ENCODE measurements at regions not wholly inside any gene's neighbourhood (a gene's known extent, or its start where the extent isn't known, plus 50 kb on each side); places are given as distances from the start of the nearest gene placed in this dataset.

DNA sequence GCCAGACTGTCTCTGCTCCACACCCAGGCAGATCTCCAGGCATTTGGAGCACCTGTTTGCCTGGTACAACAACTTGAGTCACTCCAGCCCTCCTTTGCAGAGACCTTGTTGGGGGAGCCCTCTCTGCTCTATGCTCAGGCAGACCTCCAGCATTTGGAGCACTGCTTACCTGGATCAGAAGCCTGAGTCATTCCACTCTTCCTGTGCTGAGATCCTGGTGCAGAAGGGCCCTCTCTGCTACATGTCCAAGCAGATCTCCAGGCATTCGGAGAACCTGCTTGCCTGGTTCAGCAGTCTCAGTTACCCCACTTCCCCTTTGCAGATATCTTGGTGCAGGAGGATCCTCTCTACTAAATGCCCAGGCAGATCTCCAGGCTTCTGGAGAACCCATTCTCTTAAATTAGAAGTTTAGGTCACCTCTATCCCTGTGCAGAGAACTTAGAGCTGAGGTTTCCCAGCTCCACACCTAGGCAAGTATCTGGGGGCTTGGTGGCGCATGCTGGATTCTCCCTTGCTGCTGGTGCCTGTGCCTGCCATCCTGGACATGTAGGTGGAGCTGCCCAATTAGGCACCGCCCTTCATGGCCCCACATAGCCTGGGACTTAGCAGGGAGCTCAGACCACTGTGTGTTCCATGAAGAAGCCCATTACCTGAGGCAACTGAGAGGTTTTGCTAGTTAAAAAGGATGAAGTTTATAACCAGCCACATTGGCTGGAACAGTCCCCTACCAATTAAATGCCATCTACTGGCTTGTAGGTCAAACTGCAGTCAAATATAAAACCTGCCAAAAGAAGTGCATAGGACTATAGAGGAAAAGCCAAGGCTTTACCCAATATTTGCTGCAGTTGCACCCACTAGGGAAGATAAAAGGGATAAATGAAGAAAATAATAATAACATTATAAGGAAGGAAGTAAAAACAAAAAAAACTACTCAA, 97.6 kb upstream of the SLITRK6 start:
- no peak for DNase-seq (ENCODE audit: low spot score)

DNA sequence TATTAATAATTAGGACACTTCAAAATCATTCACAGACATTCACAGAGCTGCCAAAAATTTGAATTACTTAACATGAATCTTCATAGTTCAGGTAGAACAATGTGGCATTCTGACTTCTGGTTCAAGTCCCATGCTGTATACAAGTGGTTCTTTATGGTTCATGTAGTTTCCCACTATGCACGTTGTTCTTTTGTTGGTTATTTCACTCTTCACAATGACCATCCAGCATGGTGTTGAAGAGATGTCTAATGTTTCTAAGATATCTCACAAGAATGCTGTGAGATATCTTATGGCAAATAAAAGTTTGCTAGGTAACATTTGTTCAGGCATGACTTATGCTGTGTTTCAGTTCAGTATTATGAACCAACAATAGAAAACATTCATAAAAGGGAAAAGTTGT, 88.2 kb upstream of the SLITRK6 start:
- DNase-seq (ENCODE audit: low spot score) = no peak

DNA sequence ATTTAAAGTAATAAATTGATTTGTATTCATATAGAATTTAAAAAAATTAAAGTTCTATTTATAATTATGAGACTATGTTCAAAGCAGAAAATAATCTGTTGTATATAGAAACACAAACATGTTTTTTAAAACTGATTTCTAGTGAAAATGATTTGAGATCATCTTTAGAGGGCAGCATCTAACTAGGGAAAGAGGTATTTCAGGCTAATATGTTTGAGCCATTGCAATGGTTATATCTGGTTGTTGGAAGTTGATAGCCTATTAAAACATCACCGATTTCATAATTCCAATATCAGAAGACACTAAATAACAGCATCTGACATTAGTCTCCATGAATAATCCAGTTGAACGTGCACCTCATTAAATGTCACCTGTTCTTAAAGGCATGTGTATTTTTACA, 79.8 kb upstream of the SLITRK6 start:
- DNase-seq (ENCODE audit: low spot score) = no peak

DNA sequence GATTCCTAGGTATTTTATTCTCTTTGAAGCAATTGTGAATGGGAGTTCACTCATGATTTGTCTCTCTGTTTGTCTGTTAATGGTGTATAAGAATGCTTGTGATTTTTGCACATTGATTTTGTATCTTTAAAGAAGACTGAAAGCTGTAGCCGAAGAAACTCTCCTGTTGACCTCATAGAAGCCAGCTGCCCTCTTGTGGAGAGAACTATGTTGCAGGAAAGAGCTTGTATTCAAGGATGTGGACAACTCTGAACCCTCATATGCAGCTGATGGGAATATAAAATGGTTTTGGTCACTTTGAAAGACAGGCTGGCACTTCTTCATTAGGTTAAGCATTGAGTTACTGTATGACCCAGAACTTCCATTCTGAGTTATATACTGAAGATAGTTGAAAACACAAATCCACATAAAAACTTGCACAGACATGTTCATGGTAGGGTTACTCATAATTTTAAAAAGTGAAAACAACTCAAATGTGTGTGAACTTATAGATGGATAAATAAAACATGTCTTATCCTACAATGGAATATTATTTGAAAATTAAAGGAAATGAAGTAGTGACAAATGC, 65.8 kb upstream of the SLITRK6 start:
- no peak for DNase-seq (ENCODE audit: low spot score)

DNA sequence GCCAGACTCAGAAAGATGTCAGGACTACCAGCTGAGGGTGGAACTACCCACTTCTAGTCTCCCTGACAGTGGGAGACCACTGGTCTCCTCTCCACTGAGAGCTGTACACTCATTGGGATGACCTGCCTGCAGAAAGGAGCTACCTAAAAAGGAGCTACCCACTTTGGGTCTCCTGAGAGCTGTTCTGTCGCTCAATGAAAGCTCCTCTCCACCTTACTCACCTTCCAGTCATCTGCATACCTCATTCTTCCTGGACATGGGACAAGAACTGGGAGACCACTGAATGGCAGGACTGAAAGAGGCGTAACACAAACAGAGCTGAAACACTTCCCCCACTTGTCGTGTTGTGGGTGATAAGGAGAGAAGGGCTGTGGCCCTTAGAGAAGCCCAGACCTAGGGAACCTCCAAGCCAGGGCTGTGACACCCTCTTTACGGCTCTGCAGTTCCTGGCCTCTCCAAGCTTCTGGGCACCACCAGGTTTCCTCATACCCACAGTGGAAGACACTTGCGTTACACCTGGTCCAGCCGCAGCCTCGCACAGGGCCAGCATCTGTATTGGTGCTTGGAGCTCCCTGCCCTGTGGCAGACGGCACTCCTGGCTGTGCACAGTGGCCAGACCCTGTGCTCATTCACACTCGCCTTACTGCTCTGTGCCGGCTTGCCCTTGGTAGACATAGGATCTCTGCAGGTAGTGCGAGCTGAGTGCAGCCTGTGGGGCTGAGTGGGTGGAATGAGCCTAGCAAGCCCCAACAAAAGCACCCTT, 54.9 kb upstream of the SLITRK6 start:
- no peak for DNase-seq (ENCODE audit: low spot score)

DNA sequence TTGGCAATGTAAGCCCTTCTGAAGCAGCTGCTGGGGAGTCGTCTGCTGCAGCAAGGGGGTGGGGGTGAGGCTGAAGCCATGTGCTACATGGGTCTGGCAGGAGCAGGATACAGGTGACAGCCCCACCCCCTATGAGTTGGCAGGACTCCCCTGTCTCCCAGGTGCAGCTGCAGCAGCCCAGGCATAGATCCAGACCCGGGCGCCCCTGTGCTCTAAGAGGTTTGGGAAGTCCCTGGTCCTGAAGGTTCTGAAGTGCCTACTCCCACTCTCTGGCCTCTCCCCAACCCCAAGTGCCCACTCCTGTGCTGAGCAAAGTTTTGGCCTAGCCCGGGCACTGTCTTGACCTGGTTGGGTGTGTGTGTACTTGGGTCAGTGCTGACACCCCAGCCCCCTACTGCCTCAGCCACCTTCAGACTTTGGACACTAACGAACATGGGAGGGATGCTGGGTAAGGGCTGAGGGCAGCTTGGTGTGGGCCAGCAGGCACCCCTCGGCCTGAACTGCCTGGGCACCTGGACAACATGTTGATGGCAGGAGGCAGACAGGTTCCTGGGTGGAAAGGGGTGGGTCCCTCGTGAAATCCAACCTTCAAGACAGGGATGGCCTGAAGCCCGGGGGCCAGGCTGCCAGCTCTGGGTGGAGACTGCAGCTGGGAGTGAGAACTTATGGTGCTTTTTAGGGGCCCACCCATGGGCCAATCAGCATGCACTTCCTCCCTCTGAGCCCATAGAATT, 54.1 kb upstream of the SLITRK6 start:
- no peak for DNase-seq (ENCODE audit: low spot score)
